A549 (cell line): ENCODE measurements at regions not wholly inside any gene's neighbourhood (a gene's known extent, or its start where the extent isn't known, plus 50 kb on each side); places are given as distances from the start of the nearest gene placed in this dataset.

Experiments used
- ATAC-seq, 2 experiments: fragments of 200-7000 bp in 1 of 2; fragments of >200 bp in 1 of 2; cut with Nextera tagmentation in 1 of 2; cut with Tn5 transposase in 1 of 2; 3 replicates each; pipeline versions ENCODE4 v1.8.0 to v1.9.1; 2018 to 2020; ENCODE audit warnings: mild to moderate bottlenecking in 1 of 2, moderate library complexity in 1 of 2
- CTCF ChIA-PET: fragments of 300-600 bp; sonication (Branson Sonifier 250); formaldehyde crosslinking; extraction: SDS; loops from one replicate; lab custom pipeline; 2021; ENCODE audit warnings: antibody characterized with exemption, inconsistent platforms; lab: Yijun Ruan, JAX
- POLR2A ChIA-PET: fragments of 350-600 bp; formaldehyde crosslinking; extraction: SDS; loops from one replicate; lab custom pipeline; 2021; ENCODE audit warnings: antibody characterized with exemption, inconsistent platforms; lab: Yijun Ruan, JAX
- DNase-seq, 2 experiments: peaks; one replicate each; pipeline versions ENCODE4 v3.0.0 to v3.0.0-alpha.2; 2011 to 2016; ENCODE audit warnings: low read depth in 1 of 2, low spot score in 1 of 2
- FAIRE-seq: peaks from 2 replicates; lab custom pipeline; 2011; peaks lifted over from hg19 to GRCh38; lab: Jason Lieb, UNC
- H3K27ac ChIP-seq, 2 experiments: fragments of >200 bp; sonication (Bioruptor Twin); formaldehyde crosslinking; 3 replicates each; pipeline ENCODE4 v1.5.1; 2016 to 2017
- H3K4me1 ChIP-seq: fragments of >200 bp; sonication (Bioruptor Twin); formaldehyde crosslinking; 3 replicates; pipeline ENCODE4 v1.6.1; 2016
- H3K4me2 ChIP-seq: fragments of >200 bp; sonication (Bioruptor Twin); formaldehyde crosslinking; 3 replicates; pipeline ENCODE4 v1.6.1; 2016
- H3K4me3 ChIP-seq: fragments of >200 bp; sonication (Bioruptor Twin); formaldehyde crosslinking; 3 replicates; pipeline ENCODE4 v1.5.1; 2016
- H3K9me3 ChIP-seq: fragments of >200 bp; sonication (Bioruptor Twin); formaldehyde crosslinking; 3 replicates; pipeline ENCODE4 v1.6.1; 2016
- ATOH8 ChIP-seq: fragments of 250-450 bp; sonication (Bioruptor Pico); IDR thresholded peaks from 2 replicates; pipeline ENCODE4 v1.5.0; 2020; ENCODE audit warnings: low read depth, mild to moderate bottlenecking, moderate library complexity
- BCL3 ChIP-seq: fragments of >200 bp; sonication (Bioruptor Twin); formaldehyde crosslinking; IDR thresholded peaks from 3 replicates; pipeline ENCODE4 v1.6.1; 2016
- E2F6 ChIP-seq: IDR thresholded peaks from 2 replicates; pipeline ENCODE4 v1.6.1; 2012; ENCODE audit warnings: low read depth, borderline replicate concordance
- EHF ChIP-seq: fragments of 250-450 bp; sonication (Bioruptor Pico); IDR thresholded peaks from 2 replicates; pipeline ENCODE4 v1.5.0; 2020; ENCODE audit warnings: mild to moderate bottlenecking
- EP300 ChIP-seq, 2 experiments: fragments of >200 bp; sonication (Bioruptor Twin); formaldehyde crosslinking; IDR thresholded peaks; 2 replicates in 1 of 2; 3 replicates in 1 of 2; pipeline ENCODE4 v1.6.1; 2016 to 2017
- FOSB ChIP-seq: fragments of 250-450 bp; sonication (Bioruptor Pico); IDR thresholded peaks from 2 replicates; pipeline ENCODE4 v1.5.0; 2020; ENCODE audit warnings: mild to moderate bottlenecking, moderate library complexity
- GATA3 ChIP-seq: IDR thresholded peaks from 2 replicates; pipeline ENCODE4 v1.6.1; 2012; ENCODE audit warnings: borderline replicate concordance
- HDAC2 ChIP-seq: fragments of 200-600 bp; sonication (generic); IDR thresholded peaks from 2 replicates; pipeline ENCODE4 v1.6.1; 2016
- HES2 ChIP-seq: fragments of >200 bp; sonication (Bioruptor Twin); formaldehyde crosslinking; IDR thresholded peaks from 2 replicates; pipeline ENCODE4 v1.6.1; 2016
- HMGXB4 ChIP-seq: fragments of 250-450 bp; sonication (Bioruptor Pico); IDR thresholded peaks from 2 replicates; pipeline ENCODE4 v1.5.0; 2021; ENCODE audit warnings: mild to moderate bottlenecking, moderate library complexity, borderline replicate concordance
- HOXA7 ChIP-seq: fragments of 250-450 bp; sonication (Bioruptor Pico); IDR thresholded peaks from 2 replicates; pipeline ENCODE4 v1.5.0; 2020; ENCODE audit warnings: mild to moderate bottlenecking, moderate library complexity
- HOXB13 ChIP-seq: fragments of 250-450 bp; sonication (Bioruptor Pico); IDR thresholded peaks from 2 replicates; pipeline ENCODE4 v1.5.0; 2020; ENCODE audit warnings: low read depth, mild to moderate bottlenecking, moderate library complexity
- JUN ChIP-seq, 2 experiments: fragments of >200 bp; sonication (Bioruptor Twin); formaldehyde crosslinking; IDR thresholded peaks; 2 replicates in 1 of 2; 3 replicates in 1 of 2; pipeline ENCODE4 v1.6.1; 2016 to 2017
- MAFK ChIP-seq: fragments of 450-650 bp; IDR thresholded peaks from 2 replicates; pipeline ENCODE4 v1.6.1; 2014; ENCODE audit not compliant: partially characterized antibody
- MAZ ChIP-seq: fragments of 150-350 bp; IDR thresholded peaks from 2 replicates; pipeline ENCODE4 v1.6.1; 2014; ENCODE audit warnings: antibody characterized with exemption, low read depth, low read length, borderline replicate concordance
- MYC ChIP-seq: IDR thresholded peaks from 2 replicates; pipeline ENCODE4 v1.6.1; 2012; ENCODE audit warnings: mild to moderate bottlenecking, inconsistent platforms, low read length, improper control_type of control experiment, borderline replicate concordance
- NR3C1 ChIP-seq: fragments of >200 bp; sonication (Bioruptor Twin); formaldehyde crosslinking; IDR thresholded peaks from 3 replicates; pipeline ENCODE4 v1.6.1; 2017
- RARB ChIP-seq: fragments of 250-450 bp; sonication (Bioruptor Pico); IDR thresholded peaks from 2 replicates; pipeline ENCODE4 v1.8.0; 2021; ENCODE audit warnings: mild to moderate bottlenecking, moderate library complexity
- RCOR1 ChIP-seq: fragments of 150-350 bp; IDR thresholded peaks from 2 replicates; pipeline ENCODE4 v1.6.1; 2014; ENCODE audit warnings: antibody characterized with exemption, low read length, low read depth
- RFX5 ChIP-seq: fragments of 450-650 bp; IDR thresholded peaks from 2 replicates; pipeline ENCODE4 v1.7.1; 2014; ENCODE audit warnings: antibody characterized with exemption, mild to moderate bottlenecking, moderate library complexity
- RNF2 ChIP-seq: fragments of 200-600 bp; sonication (generic); IDR thresholded peaks from 2 replicates; pipeline ENCODE4 v1.6.1; 2016; ENCODE audit warnings: low read depth, mild to moderate bottlenecking, antibody characterized with exemption, moderate library complexity, borderline replicate concordance
- SMC3 ChIP-seq: fragments of >200 bp; sonication (Bioruptor Twin); formaldehyde crosslinking; IDR thresholded peaks from 3 replicates; pipeline ENCODE4 v1.6.1; 2018; ENCODE audit warnings: inconsistent platforms
- TFCP2L1 ChIP-seq: fragments of 250-450 bp; sonication (Bioruptor Pico); IDR thresholded peaks from 2 replicates; pipeline ENCODE4 v1.5.0; 2021; ENCODE audit warnings: mild to moderate bottlenecking
- TP53 ChIP-seq: fragments of 250-450 bp; sonication (Bioruptor Pico); IDR thresholded peaks from 2 replicates; pipeline ENCODE4 v1.5.0; 2021; ENCODE audit warnings: mild to moderate bottlenecking, moderate library complexity
- ZNF302 ChIP-seq: fragments of 250-450 bp; sonication (Bioruptor Pico); IDR thresholded peaks from 2 replicates; pipeline ENCODE4 v1.9.0; 2021; ENCODE audit warnings: inconsistent platforms, mild to moderate bottlenecking, moderate library complexity
- WGBS: methylation state at CpG from one replicate; pipeline ENCODE4 v1.1.6; 2017; ENCODE audit errors: missing lambda C conversion rate; 5-methylcytosine and 5-hydroxymethylcytosine counted together

GRCh38 chr2:186273953-186274352 is 212.1 kb upstream of the ZC3H15 start:
- Histone ChIP-seq H3K4me1 (no peaks in the 10 kb centered on the region), H3K9me3 (peaks cover 5% of the 10 kb centered on the region; the same call in 1 of the 3 replicates), H3K4me3 (no peak overlapping the region), H3K4me2 (no peak overlapping the region), H3K27ac (no peak overlapping the region)
- no peak for ATAC-seq
- CTCF ChIA-PET: no interaction called here
- no peak for TF ChIP-seq RNF2
- no peak for TF ChIP-seq RCOR1
- TF ChIP-seq ATOH8 (CRISPR knock-in tag): no peak
- no peak for TF ChIP-seq HES2
- no peak for TF ChIP-seq MAZ
- TF ChIP-seq GATA3: no peak
- POLR2A ChIA-PET: no interaction called here
- FAIRE-seq: no peak
- DNase-seq: no peak

- ChIA-PET CTCF (no interaction called here), POLR2A (no interaction called here)
- FAIRE-seq (no peak), DNase-seq (peak in 1 of 2 experiments; percentile 12), ATAC-seq (peak; percentile 34 to 39; a peak in 2 of 6 replicates)
- no peaks in the 10 kb centered on the region for H3K4me1 ChIP-seq
- 43% methylated on average over 6 of the region's 6 CpGs for WGBS
- H3K27ac ChIP-seq: no peak overlapping the region
- H3K4me3 ChIP-seq: no peak overlapping the region
- H3K9me3 ChIP-seq: peaks cover 5% of the 10 kb centered on the region; the same call in 1 of the 3 replicates
- H3K4me2 ChIP-seq: no peak overlapping the region
- no peak for TF ChIP-seq EHF
- no peak for TF ChIP-seq SMC3
- no peak for TF ChIP-seq HMGXB4 (CRISPR knock-in tag)
- no peak for TF ChIP-seq TP53 (CRISPR knock-in tag)
- TF ChIP-seq JUN (IDR thresholded peaks at IDR 0.05): no peak
- no peak for TF ChIP-seq FOSB (CRISPR knock-in tag)
- TF ChIP-seq MYC: no peak
- TF ChIP-seq E2F6: no peak
- no peak for TF ChIP-seq HOXA7 (CRISPR knock-in tag)
Measured at GRCh38 chr2:186274936-186275575, 211.0 kb upstream of the ZC3H15 start.

- peaks cover 5% of the 10 kb centered on the region; the same call in 1 of the 3 replicates for H3K9me3 ChIP-seq
- no peak for ATAC-seq
- no peaks in the 10 kb centered on the region for H3K4me1 ChIP-seq
- H3K4me2 ChIP-seq: no peak overlapping the region
- FAIRE-seq: no peak
- ChIA-PET POLR2A (no interaction called here), CTCF (no interaction called here)
- peak; percentile 55 for TF ChIP-seq MAFK
- TF ChIP-seq RFX5: no peak
- no peak for DNase-seq
- H3K4me3 ChIP-seq: no peak overlapping the region
- WGBS: 77% methylated on average over 2 of the region's 2 CpGs
- H3K27ac ChIP-seq: no peak overlapping the region
Measured at GRCh38 chr2:186276909-186277308, 209.2 kb upstream of the ZC3H15 start.

- FAIRE-seq: no peak
- no peak overlapping the region for H3K27ac ChIP-seq
- H3K4me3 ChIP-seq: no peak overlapping the region
- ChIA-PET CTCF (no interaction called here), POLR2A (no interaction called here)
- H3K9me3 ChIP-seq: no peaks in the 10 kb centered on the region
- no peak for ATAC-seq
- H3K4me1 ChIP-seq: no peaks in the 10 kb centered on the region
- H3K4me2 ChIP-seq: no peak overlapping the region
- no peak for DNase-seq
- WGBS: 62% methylated on average over 2 of the region's 2 CpGs
- TF ChIP-seq TFCP2L1 (CRISPR knock-in tag) (no peak), HMGXB4 (CRISPR knock-in tag) (no peak), RNF2 (no peak), HDAC2 (no peak), ZNF302 (CRISPR knock-in tag) (no peak), JUN (IDR thresholded peaks at IDR 0.05) (no peak), SMC3 (no peak), EP300 (IDR thresholded peaks at IDR 0.05) (no peak), HOXB13 (no peak), RARB (no peak), MAZ (no peak), BCL3 (no peak), NR3C1 (no peak)
Measured at GRCh38 chr2:186281726-186282125, 204.3 kb upstream of the ZC3H15 start.
